GM20000 (cell line): ENCODE measurements at regions not wholly inside any gene's neighbourhood (a gene's known extent, or its start where the extent isn't known, plus 50 kb on each side); places are given as distances from the start of the nearest gene placed in this dataset.
"Not testable (repeated sequence)": the region's sequence is repeated elsewhere in the genome, so short reads cannot be mapped to it uniquely, and the experiment has no call there.

Source experiments
- DNase-seq: peaks from one replicate; pipeline ENCODE4 v3.0.0; 2012; ENCODE audit warnings: low spot score
- TF ChIP-seq, protein P1 (sequence below): IDR thresholded peaks from 2 replicates; pipeline ENCODE4 v1.5.1; 2012; ENCODE audit warnings: mild to moderate bottlenecking, control low read depth; ENCODE audit errors: extremely low read depth, missing control alignments

- TF ChIP-seq, protein P1, sequence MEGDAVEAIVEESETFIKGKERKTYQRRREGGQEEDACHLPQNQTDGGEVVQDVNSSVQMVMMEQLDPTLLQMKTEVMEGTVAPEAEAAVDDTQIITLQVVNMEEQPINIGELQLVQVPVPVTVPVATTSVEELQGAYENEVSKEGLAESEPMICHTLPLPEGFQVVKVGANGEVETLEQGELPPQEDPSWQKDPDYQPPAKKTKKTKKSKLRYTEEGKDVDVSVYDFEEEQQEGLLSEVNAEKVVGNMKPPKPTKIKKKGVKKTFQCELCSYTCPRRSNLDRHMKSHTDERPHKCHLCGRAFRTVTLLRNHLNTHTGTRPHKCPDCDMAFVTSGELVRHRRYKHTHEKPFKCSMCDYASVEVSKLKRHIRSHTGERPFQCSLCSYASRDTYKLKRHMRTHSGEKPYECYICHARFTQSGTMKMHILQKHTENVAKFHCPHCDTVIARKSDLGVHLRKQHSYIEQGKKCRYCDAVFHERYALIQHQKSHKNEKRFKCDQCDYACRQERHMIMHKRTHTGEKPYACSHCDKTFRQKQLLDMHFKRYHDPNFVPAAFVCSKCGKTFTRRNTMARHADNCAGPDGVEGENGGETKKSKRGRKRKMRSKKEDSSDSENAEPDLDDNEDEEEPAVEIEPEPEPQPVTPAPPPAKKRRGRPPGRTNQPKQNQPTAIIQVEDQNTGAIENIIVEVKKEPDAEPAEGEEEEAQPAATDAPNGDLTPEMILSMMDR: no peak
- no peak for DNase-seq
Measured at GRCh38 chr14:84998216-84998615, 531.7 kb upstream of the FLRT2 start.

GRCh38 chr14:85002846-85003245 lies 527.1 kb upstream of the FLRT2 start:
- DNase-seq: no peak

DNA sequence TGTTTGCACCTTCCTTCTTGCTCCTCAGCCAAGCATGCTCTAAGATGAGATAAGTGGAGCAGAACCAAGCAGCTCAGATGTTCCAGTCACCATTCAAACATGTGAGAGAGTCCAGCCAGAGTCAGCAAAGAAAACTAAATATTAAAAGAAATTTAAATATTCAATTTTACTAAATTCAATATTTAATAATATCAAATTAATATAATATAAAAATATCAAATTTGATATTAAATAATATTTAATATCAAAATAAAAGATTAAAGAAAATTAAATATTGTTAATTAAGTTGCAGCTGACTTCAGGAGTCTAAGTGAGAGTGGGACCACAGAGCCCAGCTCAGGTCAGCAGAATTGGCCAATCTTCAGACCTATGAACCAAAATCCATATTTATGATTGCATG lies 526.1 kb upstream of the FLRT2 start:
- DNase-seq: no peak
- TF ChIP-seq, protein P1: no peak

More at GRCh38 chr14:85002846-85003245, 527.1 kb upstream of the FLRT2 start:
- TF ChIP-seq, protein P1: no peak

DNA sequence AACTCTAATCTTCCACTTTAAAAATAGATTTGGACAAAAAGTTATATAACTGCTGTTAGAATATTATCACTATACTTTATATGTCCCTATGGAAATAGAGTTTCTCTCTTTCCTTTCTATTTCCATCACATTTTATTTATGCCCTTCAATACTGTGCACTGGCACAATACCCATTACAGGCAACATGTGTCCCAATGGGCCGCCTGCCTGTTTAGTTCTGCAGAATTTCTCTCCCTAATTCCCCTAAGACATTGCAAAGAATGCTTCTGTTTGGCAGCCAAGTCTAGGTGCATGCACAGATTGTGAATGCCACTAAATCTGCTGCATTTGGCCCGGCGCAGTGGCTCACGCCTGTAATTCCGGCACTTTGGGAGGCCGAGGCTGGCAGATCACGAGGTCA lies 520.4 kb upstream of the FLRT2 start:
- no peak for DNase-seq
- TF ChIP-seq, protein P1: no peak

DNA sequence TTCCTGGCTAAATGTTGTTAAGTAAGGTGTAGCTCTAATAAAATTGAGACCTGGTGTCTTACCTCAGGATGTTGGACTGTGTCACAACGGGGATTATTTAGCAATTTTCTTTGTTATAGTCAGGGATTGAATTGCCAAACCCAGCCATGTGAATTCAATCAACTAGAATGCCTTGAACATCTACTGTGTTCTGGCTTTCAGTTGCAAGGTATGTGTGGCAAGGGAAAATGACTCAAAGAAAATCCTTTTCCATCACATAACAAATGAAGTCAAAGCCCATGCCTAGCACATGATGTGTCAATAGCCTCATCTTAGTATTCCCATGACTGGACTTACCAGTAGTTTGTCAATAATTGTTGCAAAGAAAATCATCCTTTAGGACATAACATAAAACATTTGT lies 519.8 kb upstream of the FLRT2 start:
- no peak for DNase-seq
- TF ChIP-seq, protein P1: no peak

DNA sequence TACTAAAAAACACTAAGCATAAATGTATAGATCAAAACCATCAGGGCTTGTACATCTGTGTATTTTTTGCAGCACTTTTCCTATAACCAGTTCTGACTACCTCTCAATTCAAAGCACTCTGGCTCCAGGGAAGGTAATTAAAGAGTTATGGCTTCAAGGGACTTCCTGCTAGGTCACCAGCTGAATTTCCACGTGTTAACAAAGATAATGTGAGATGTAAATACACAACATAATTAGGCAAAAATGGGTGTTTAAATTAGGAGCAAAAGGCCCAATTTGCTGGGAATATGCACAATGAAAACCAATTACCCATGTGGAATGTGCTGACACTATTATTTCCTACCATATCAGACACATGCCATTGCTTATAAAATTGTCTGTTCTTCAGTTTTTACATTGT lies 513.4 kb upstream of the FLRT2 start:
- DNase-seq: no peak
- TF ChIP-seq, protein P1: no peak

GRCh38 chr14:85023866-85024265 lies 506.1 kb upstream of the FLRT2 start:
- not testable (repeated sequence) for DNase-seq

GRCh38 chr14:85024931-85025330 lies 505.0 kb upstream of the FLRT2 start:
- TF ChIP-seq, protein P1: no peak
- DNase-seq: no peak
